K562 (cell line): ENCODE measurements at regions not wholly inside any gene's neighbourhood (a gene's known extent, or its start where the extent isn't known, plus 50 kb on each side); places are given as distances from the start of the nearest gene placed in this dataset.

Source experiments
- ATAC-seq: fragments of 200-7000 bp; cut with Tn5 transposase; 3 replicates; pipeline ENCODE4 v1.9.1; 2020; ENCODE audit warnings: moderate library complexity
- BruUV-seq: library from RNA; stranded (reverse); fragments of 400-500 nt; replicated peaks from 2 replicates; lab custom pipeline; 2021; lab: Mats Ljungman, UMichigan
- CTCF ChIA-PET: fragments of 300-600 bp; formaldehyde crosslinking; extraction: SDS; loops from one replicate; lab custom pipeline; 2021; ENCODE audit warnings: low intra/inter-chr PET ratio; lab: Yijun Ruan, JAX
- POLR2A ChIA-PET: fragments of 300-600, 350-650 bp; sonication (Branson Sonifier 250); formaldehyde crosslinking; extraction: SDS; loops from one replicate; lab custom pipeline; 2021; ENCODE audit warnings: antibody characterized with exemption, inconsistent platforms; lab: Yijun Ruan, JAX
- DNase-seq, 4 experiments: peaks; one replicate each; pipeline versions ENCODE4 v3.0.0 to v3.0.0-alpha.2; 2011 to 2018; ENCODE audit warnings: low spot score in 3 of 4, mixed read lengths in 3 of 4; ENCODE audit errors: extremely low read depth in 1 of 4
- FAIRE-seq: peaks from 2 replicates; lab custom pipeline; 2011; peaks lifted over from hg19 to GRCh38; lab: Jason Lieb, UNC
- H2AFZ ChIP-seq: 2 replicates; pipeline ENCODE4 v1.6.0; 2011; ENCODE audit warnings: low read depth, low read length, control low read depth, inconsistent platforms
- H3K27ac ChIP-seq: fragments of 200-600 bp; 3 replicates; pipeline ENCODE4 v1.8.0; 2011; ENCODE audit warnings: low read depth, mild to moderate bottlenecking, control low read depth, inconsistent platforms, low read length, moderate library complexity, mixed read lengths; ENCODE audit errors: extremely low read depth
- H3K27me3 ChIP-seq, 2 experiments: fragments of 300-600 bp in 1 of 2; 2 replicates in 1 of 2; 3 replicates in 1 of 2; pipeline versions ENCODE4 v1.6.0 to v1.8.0; 2011; ENCODE audit warnings: inconsistent platforms in 2 of 2, low read length in 2 of 2, mild to moderate bottlenecking in 1 of 2, mixed read lengths in 1 of 2, moderate library complexity in 1 of 2; ENCODE audit not compliant: control insufficient read depth in 2 of 2, insufficient read depth in 2 of 2
- H3K36me3 ChIP-seq: fragments of 300-600 bp; 3 replicates; pipeline ENCODE4 v1.8.0; 2011; ENCODE audit warnings: mild to moderate bottlenecking, low read length, inconsistent platforms; ENCODE audit not compliant: control insufficient read depth, insufficient read depth
- H3K4me1 ChIP-seq, 2 experiments: fragments of 200-600 bp in 1 of 2; replicated peaks in 1 of 2; 2 replicates in 1 of 2; 3 replicates in 1 of 2; pipeline versions ENCODE4 v1.5.1 to v1.8.0; 2011; ENCODE audit warnings: inconsistent platforms in 2 of 2, low read length in 2 of 2, mild to moderate bottlenecking in 1 of 2, mixed read lengths in 1 of 2, moderate library complexity in 1 of 2; ENCODE audit not compliant: control insufficient read depth in 2 of 2, insufficient read depth in 2 of 2
- H3K4me2 ChIP-seq: 2 replicates; pipeline ENCODE4 v1.6.1; 2011; ENCODE audit warnings: low read length, control low read depth, inconsistent platforms, mixed read lengths; ENCODE audit not compliant: insufficient read depth
- H3K4me3 ChIP-seq: fragments of 200-600 bp; sonication (generic), shearing (Covaris generic); 2 replicates; pipeline ENCODE4 v1.5.1; 2016; ENCODE audit warnings: control low read depth, inconsistent platforms
- H3K79me2 ChIP-seq: fragments of 200-600 bp; 3 replicates; pipeline ENCODE4 v1.8.0; 2011; ENCODE audit warnings: low read length, inconsistent platforms; ENCODE audit not compliant: control insufficient read depth, insufficient read depth
- H3K9ac ChIP-seq, 2 experiments: 2 replicates each; pipeline versions ENCODE4 v1.6.0 to v1.6.1; 2011; ENCODE audit warnings: low read depth in 2 of 2, low read length in 2 of 2, control low read depth in 1 of 2, inconsistent platforms in 1 of 2, mild to moderate bottlenecking in 1 of 2, mixed read lengths in 1 of 2; ENCODE audit not compliant: insufficient read depth in 1 of 2
- H3K9me1 ChIP-seq: one replicate; pipeline ENCODE4 v1.6.0; 2011; ENCODE audit warnings: inconsistent platforms, mild to moderate bottlenecking, low read length, moderate library complexity; ENCODE audit not compliant: control insufficient read depth, insufficient read depth
- H3K9me3 ChIP-seq: replicated peaks from 2 replicates; pipeline ENCODE4 v1.5.1; 2011; ENCODE audit warnings: low read depth, low read length, inconsistent platforms; ENCODE audit not compliant: control insufficient read depth, insufficient read depth
- H4K20me1 ChIP-seq: replicated peaks from 2 replicates; pipeline ENCODE4 v1.6.1; 2011; ENCODE audit warnings: low read length, inconsistent platforms, mixed read lengths; ENCODE audit not compliant: control insufficient read depth, insufficient read depth
- ATF3 ChIP-seq, 2 experiments: fragments of 450-650 bp in 1 of 2; sonication (generic) in 1 of 2; formaldehyde crosslinking in 1 of 2; IDR thresholded peaks in 1 of 2; conservative IDR thresholded peaks in 1 of 2; 2 replicates each; pipeline versions ENCODE4 v1.6.1 to v1.8.1; 2016 to 2023; ENCODE audit warnings: mild to moderate bottlenecking in 2 of 2, moderate library complexity in 2 of 2, inconsistent platforms in 1 of 2, missing genetic modification reagents in 1 of 2
- MBD1 ChIP-seq: fragments of 250-450 bp; sonication (Bioruptor Pico); IDR thresholded peaks from 2 replicates; pipeline ENCODE4 v1.8.0; 2022; ENCODE audit warnings: inconsistent platforms
- TRIM28 ChIP-seq: fragments of 450-650 bp; IDR thresholded peaks from 2 replicates; pipeline ENCODE4 v1.6.1; 2017
- ZKSCAN8 ChIP-seq: fragments of 200-800 bp; sonication (Bioruptor generic); IDR thresholded peaks from 2 replicates; pipeline ENCODE4 v1.6.1; 2016; ENCODE audit warnings: missing genetic modification characterization, missing compliant biosample characterization
- WGBS: fragments of 100-300 bp; shearing (Covaris generic); methylation state at CpG from one replicate; pipeline ENCODE4 v1.1.6; 2016; ENCODE audit warnings: low coverage, mixed read lengths; ENCODE audit not compliant: insufficient coverage; ENCODE audit errors: missing lambda C conversion rate; 5-methylcytosine and 5-hydroxymethylcytosine counted together
- in situ Hi-C: fragments of 300-500 bp; cut with MboI; formaldehyde crosslinking; loops from 4 replicates; pipeline ENCODE4 v1.15.0; 2018; ENCODE audit warnings: inconsistent platforms, mixed read lengths
- intact Hi-C: fragments of 100-400 bp; cut with micrococcal nuclease; formaldehyde crosslinking; loops from 2 replicates; pipeline ENCODE4 v1.14.2; 2022

GRCh38 chr1:219812086-219812485 lies 116.3 kb downstream of the SLC30A10 start:
- H3K4me2 ChIP-seq, result no peak overlapping the region
- WGBS, result 0% methylated on average over 4 of the region's 4 CpGs
- H4K20me1 ChIP-seq, result no peaks in the 10 kb centered on the region
- H3K79me2 ChIP-seq, result no peaks in the 10 kb centered on the region
- peaks cover 11 to 29% of the 10 kb centered on the region in 2 experiments; a peak in 3 of 5 replicates for H3K27me3 ChIP-seq
- ChIA-PET CTCF (interaction anchor here (1.1 to 2.4 kb wide), 2 partner anchors 427 to 1482 kb away, joined by 4 to 16 read pairs; no protein-coding TSS in a partner anchor), POLR2A (interaction anchor here (0.9 to 1.0 kb wide), 2 partner anchors 9 to 921 kb away, joined by 3 to 4 read pairs; no protein-coding TSS in a partner anchor)
- DNase-seq (no peak), ATAC-seq (no peak; the same call in 2 of the 3 replicates), FAIRE-seq (no peak)
- TF ChIP-seq TRIM28 (no peak), ATF3 (IDR thresholded peaks at IDR 0.05) (no peak), ATF3 (CRISPR knock-in tag; conservative IDR thresholded peaks at IDR 0.05) (no peak)
- no peaks in the 10 kb centered on the region for H3K36me3 ChIP-seq
- no TSS peak for BruUV-seq
- no peak overlapping the region for H3K27ac ChIP-seq
- intact Hi-C loops, result loop anchor here (2.0 to 10.0 kb wide), 7 partner anchors 40 to 1557 kb away; no protein-coding TSS in a partner anchor
- H3K9me3 ChIP-seq, result no peaks in the 10 kb centered on the region
- H2AFZ ChIP-seq, result no peak overlapping the region
- no peaks in the 10 kb centered on the region for H3K9me1 ChIP-seq
- H3K4me3 ChIP-seq, result no peak overlapping the region
- in situ Hi-C loops, result loop anchor here (25.0 kb wide), 1 partner anchor 1475 kb away; the partner anchor contains the start of gene TGFB2
- H3K4me1 ChIP-seq, result no peaks in the 10 kb centered on the region
- H3K9ac ChIP-seq, result no peak overlapping the region

GRCh38 chr1:219810451-219810850 lies 117.9 kb downstream of the SLC30A10 start:
- Histone ChIP-seq H2AFZ (no peak overlapping the region), H4K20me1 (no peaks in the 10 kb centered on the region), H3K4me1 (no peaks in the 10 kb centered on the region), H3K4me3 (no peak overlapping the region), H3K79me2 (no peaks in the 10 kb centered on the region), H3K4me2 (no peak overlapping the region), H3K9ac (no peak overlapping the region), H3K27me3 (peaks cover 11 to 24% of the 10 kb centered on the region in 2 experiments; a peak in 3 of 5 replicates), H3K9me1 (no peaks in the 10 kb centered on the region), H3K36me3 (no peaks in the 10 kb centered on the region), H3K9me3 (no peaks in the 10 kb centered on the region), H3K27ac (no peak overlapping the region)
- FAIRE-seq, result no peak
- CTCF ChIA-PET, result no interaction called here
- no TSS peak for BruUV-seq
- POLR2A ChIA-PET, result interaction anchor here (0.6 kb wide), 1 partner anchor 418 kb away, joined by 3 read pairs; no protein-coding TSS in a partner anchor
- ATAC-seq, result no peak
- in situ Hi-C loops (loop anchor here (25.0 kb wide), 1 partner anchor 1473 kb away; the partner anchor contains the start of gene TGFB2), intact Hi-C loops (loop anchor here (5.0 to 10.0 kb wide), 6 partner anchors 38 to 1556 kb away; no protein-coding TSS in a partner anchor)
- 0% methylated on average over 5 of the region's 5 CpGs for WGBS
- no peak for DNase-seq
- TF ChIP-seq ZKSCAN8 (CRISPR knock-in tag), result no peak
- no peak for TF ChIP-seq MBD1 (CRISPR knock-in tag)
